Nucleus accumbens (tissue), 56 donors: ENCODE measurements at regions not wholly inside any gene's neighbourhood (a gene's known extent, or its start where the extent isn't known, plus 50 kb on each side); places are given as distances from the start of the nearest gene placed in this dataset.

Experiments used
- DNase-seq, 56 donors: peaks; one replicate each; lab custom pipeline; 2025; lab: John Stamatoyannopoulos, UW

DNA sequence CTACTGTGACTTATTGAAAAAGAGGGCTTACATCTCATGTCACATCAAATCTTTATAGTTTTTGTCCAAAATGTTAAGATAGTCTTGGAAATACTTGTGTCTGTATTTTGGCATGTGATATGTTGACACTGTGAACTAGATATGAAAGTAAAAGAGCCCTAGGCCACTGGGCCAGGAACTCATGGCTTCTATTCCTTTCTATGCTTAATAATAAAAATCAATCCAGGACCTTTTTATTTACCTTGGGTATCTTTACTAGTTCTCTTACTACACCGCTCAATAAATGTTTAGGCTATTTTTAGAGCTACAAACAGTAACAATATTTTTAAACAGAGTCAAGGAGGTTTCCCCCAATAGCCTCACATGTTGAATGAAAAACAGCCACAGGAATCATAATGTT lies 348.6 kb upstream of the SLC24A2 start:
- no peak for DNase-seq

DNA sequence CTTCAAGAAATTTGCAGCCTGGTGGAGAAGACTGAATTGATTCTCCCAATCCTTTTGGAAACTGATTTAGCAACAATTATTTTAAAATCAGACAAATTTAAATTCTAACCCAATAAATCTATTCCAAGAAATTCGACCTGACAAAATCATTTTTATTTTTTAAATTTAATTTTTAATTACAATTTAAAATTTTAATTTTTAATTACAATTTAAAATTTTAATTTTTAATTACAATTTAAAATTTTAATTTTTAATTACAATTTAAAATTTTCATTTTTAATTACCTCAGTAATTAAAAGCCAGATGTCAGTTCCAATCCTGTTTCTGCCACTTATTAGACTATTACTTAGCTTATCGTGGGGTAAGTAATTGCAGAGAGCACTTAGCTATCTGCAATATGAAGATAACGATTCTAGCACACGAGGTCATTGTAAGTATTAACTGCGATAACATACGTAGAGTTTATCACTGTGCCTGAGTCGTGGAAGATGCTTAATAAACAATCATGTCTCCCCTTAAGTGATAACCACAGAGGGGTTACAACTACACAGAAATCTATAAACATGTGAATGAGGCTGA lies 346.4 kb upstream of the SLC24A2 start:
- no peak for DNase-seq

DNA sequence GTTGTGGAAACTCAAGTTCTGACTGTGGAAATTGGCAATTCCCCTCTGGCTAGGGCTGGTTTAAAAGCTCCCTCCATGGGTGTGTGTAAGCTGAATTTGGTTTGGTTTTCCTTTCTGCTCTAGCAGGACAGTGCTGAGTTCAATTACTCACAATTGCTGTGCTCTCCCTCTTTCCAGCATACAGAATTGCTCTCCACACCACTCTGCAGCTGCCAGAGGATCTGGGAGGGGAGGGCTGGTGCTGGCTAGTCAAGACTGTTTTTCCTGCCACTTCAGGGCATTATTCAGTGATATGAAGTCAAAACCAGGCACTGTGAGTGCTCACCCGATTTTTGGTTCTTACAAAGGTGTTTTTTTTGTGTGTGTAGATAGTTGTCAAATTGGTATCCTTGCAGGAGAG lies 336.9 kb upstream of the SLC24A2 start:
- DNase-seq: no peak

DNA sequence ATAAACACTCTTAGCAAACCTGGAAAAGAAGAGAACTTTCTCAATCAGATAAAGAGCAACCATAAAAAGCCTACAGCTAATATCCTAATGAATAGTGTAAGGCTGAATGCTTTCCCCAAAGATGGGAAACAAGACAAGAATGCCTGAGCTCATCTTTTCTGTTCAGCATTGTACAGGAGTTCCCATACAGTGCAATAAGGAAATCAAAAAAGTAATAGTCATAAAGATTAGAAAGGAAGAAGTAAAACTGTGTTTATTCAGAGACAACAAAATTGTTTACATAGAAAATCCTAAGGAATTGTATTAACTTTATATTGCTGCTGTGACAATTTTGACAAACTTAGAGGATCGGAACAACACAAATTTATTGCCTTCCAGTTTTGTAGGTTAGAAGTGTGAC lies 330.7 kb upstream of the SLC24A2 start:
- DNase-seq: no peak

DNA sequence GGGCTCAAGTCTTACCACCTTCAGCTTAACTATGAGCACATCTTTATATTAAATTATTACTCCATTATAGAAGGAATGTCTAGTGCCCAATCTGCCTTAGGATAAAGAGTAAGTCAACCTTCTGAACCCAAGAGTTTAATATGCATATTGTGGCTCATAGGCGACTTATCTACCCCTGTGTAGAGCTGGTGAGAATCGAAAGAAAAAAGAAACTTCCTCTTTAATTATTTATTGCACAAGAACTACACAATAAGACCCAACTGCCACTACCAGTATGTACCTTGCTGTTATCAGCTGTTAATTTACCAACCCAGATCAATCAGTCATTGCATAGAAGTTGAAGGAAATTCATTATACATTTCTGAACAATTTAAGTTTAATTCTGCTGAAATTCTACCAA lies 329.1 kb upstream of the SLC24A2 start:
- DNase-seq: no peak

DNA sequence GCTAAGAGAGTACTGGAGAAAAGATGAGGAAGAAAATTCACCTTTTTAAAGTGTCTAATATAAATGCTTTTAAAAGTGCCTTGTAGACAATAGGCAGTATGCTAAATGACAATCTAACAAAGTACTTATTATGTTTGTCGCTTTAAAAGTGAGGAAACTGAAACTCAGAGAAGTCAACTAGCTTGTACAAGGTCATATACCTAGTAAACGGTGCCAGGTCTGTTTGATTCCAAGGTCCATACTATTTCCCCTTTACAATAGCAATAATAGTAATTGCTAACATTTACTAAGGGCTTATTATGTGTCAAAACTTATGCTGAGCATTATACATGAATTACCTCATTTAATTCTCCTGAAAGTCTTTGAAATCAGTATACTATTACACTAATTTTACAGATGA lies 328.6 kb upstream of the SLC24A2 start:
- DNase-seq: no peak

DNA sequence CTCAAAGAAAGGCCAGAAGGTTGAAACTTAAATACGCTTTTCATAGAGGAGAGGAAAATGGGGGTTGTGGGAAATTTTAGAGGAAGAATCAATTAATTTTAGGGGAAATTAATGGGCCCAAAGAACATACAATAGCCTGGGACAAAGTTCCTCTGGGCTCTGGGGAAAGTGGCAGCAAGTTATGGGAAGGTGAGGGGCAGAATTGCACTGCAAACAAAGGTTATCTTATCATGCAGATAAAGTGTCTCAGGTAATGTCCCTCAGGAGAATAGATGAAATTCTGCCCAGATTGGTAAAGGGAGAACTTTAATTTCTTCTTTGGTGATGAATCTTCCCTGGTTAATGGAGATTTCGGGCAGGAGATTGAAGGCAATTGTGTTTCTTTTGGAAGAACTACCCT lies 326.1 kb upstream of the SLC24A2 start:
- no peak for DNase-seq

DNA sequence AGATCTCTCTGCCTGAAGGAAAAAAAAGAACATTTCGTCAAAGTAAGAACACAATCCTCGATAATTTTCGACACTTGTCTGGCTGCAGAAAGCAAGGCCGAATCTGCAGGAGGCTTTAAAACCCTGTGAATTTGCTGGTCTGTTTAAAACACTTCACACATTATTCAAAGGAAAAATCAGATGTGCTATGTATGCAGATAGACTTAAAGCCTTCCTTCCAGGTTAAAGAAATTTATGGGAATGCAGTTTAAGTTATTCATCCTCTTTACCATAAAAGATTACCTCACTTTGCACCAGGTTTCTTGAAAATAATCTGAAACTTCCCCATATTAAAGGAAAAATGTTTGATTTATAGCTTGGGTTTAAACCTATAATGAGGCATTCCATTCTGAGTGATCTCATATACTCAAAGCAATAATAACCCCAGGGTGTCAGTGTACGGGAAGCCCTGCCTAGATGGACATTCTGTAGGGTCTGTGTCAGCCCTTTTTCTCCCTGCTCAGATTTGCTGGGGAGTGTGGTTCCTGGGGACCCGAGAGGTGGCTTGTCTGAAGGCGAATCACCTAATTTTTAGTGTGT lies 323.5 kb upstream of the SLC24A2 start:
- no peak for DNase-seq

DNA sequence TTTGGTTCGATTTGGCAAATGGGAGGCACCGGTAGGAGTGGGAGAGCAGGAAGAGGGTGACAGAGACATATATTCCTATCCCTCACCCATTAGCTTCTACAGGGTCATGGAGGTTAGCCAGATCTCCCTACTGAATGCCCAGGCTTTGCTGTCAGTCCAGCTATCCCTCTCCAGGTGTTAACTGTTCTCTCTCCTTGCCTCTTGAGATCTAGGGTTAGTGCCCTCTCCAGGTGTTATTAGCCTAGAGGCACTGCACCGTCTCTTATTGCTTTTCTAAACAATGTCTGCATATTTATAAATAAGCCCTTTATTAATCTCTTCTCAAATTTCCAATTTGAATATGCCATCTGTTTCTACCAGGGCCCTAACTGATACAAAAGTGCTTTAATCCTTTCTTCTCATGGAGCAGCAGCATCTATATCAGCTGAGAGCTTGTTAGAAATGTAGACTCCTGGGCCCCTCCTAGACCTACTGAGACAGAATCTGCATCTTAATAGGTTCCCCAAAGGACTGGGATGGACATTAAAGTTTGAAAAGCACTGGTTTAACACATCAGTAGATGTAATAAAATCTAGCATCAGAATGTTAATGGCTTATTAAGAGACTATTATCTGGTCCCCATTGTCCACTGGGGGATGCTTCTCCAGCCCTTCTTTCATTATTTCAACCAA lies 322.5 kb upstream of the SLC24A2 start:
- DNase-seq: no peak

DNA sequence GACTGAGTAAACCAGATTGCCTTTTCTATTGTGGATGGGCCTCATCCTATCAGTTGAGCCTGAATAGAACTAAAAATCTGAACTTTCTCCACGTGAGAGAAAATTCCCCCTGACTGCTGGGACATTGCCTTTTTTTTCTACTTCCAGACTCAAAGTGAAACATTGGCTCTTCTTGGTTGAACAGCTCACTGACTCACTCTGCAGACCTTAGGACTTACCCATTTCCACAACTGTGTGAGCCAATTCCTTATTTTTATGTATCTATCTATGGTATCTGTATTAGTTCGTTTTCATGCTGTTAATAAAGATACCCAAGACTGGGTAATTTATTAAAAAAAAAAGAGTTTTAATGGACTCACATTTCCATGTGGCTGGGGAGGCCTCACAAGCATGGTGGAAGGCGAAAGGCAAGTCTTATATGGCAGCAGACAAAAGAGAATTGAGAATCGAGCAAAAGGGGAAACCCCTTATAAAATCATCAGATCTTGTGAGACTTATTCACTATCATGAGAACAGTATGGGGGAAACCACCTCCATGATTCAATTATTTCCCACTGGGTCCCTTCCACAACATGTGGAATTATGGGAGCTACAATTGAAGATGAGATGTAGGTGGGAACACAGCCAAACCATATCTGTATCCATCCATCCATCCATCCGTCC lies 306.7 kb upstream of the SLC24A2 start:
- no peak for DNase-seq

DNA sequence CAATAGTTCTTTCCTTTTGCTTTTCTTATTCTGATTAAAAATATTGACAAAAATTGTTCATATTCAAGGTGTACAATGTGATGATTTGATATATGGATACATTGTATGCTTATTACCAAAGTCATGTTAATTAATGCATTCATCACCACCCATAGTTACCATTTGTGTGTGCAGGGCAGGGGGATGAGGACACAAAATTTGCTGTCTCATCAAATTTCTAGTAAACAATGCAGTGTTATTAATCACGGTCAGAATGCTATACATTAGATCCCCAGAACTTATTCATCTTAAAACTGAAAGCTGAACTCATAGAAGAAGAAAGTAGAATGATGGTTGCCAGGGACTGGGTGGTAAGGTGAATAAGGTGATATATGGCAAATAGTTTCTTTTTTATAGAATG lies 303.7 kb upstream of the SLC24A2 start:
- DNase-seq: no peak

DNA sequence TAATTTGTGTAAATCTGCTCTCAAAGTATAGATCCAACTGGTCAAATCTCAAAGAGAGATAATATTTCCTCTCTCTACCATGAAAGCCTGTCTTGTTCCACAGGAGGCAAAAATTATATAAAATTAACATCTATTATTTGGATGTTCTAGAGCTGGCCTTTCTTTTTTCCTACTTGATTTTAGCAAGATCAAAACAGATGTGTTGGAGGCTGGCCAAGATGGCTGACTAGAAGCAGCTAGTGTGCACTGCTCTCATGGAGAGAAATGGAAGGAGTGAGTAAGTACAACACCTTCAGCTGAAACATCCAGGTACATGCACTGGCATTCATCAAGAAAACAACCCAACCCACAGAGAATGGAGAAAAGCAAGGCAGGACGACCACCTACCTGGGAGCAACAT lies 298.6 kb upstream of the SLC24A2 start:
- no peak for DNase-seq

DNA sequence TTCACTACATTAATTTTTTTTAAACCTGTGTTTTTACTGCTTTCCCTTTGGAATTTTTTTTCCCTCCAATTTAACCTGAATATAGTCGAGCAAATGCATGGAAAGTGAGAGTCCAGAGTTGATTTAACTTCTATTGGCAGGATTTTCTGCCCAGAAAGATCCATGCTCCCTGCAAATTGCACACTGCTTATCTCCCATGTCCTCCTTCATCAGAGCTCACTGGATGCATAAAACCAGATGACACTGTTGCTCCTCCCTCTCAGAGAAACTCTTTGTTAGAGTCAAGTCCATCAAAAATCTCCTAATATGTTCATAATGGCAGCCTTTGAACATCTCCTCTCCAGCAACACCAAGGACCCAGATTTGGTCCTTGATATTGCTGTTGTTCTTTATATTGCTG lies 297.0 kb upstream of the SLC24A2 start:
- no peak for DNase-seq

DNA sequence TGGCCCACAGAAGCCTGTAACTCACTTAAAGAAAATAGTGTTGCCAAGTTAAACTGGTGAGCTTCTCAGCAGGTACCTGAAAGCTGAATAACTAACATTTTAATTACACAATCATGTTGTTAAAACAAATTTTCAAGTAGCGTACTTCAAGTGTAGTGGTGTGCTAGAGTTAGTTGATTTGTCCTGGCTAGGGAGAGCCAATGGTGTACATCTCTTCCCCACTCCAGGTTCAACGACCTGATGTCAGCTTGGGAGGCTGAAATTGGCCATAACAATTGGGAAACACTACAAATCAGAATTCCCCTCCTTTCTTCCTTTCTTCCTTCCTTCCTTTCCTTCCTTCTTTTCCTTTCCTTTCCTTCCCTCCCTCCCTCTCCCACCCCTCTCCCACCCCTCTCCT lies 295.3 kb upstream of the SLC24A2 start:
- no peak for DNase-seq

DNA sequence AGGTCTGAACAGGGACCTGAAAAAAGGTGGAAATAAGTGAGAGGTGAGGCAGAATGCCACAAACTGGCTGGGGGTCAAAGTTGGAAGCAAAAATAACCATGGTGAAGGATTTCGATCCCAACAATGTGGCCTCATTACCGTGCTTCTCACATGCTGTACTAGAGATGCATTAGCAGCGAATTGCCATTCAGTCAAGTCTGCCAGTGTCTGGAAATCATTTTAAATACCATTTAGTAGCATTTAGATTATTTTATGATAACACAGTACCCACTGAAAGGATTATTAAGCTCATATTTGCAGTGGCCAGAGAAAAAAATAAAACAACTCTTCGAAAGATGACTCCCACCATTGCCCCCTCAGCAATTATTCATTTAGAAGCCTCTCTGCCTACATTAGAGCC lies 294.6 kb upstream of the SLC24A2 start:
- DNase-seq: no peak

DNA sequence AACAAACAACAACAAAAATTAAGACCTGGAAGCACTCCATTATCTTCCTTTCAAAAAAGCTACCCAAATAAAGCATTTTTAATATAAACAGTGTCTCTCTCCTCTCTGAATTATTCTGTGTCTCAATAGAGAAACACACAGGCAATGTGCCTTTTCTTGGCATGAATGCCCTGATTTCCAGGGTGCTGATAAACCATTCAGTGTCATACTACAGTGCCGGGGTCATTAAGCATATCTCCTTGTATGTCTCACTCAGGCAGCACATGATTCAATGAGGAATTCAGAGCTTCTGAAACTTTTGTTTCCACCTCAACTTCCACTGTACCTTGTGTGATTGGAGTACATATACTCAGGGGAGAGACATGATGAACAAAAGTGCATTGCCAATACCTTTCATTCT lies 294.0 kb upstream of the SLC24A2 start:
- DNase-seq: no peak

DNA sequence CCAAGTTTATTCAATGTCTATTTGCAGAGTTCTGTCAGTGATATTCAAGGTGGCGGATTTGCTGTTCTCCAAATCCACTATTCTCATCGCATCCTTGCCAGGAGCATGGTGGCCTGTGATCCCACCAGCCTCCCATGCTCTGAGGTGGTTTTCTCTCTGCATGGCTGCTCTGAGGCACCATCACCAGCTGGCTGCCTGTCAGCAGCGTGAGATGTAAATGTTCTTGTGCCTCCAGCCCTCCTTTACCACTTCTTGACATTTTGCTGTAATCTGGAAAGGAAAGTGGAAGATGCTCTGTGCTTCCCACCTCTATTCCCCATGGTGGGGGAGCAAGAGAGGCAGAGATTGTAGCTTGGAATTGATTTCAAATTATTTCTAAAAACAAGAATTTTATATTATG lies 293.6 kb upstream of the SLC24A2 start:
- DNase-seq: no peak

DNA sequence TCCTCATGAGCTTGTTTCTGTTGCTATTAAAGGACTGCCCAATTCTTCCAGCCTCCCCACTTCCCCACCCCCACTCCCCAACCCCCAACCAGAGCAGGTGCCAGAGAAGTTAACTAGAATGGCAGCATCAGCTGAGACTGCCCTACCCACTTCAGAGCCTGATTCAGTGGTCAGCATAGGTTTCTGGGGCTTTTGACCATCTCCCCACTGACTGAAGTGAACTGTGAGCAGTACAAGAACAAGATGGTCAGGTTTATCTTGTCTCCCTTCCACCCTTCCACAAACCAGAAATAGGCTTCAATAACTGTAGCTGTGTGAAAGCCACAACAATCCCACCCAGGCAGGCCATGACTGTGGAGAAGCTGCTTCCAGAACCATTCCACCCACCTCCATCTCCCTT lies 289.4 kb upstream of the SLC24A2 start:
- DNase-seq: no peak

DNA sequence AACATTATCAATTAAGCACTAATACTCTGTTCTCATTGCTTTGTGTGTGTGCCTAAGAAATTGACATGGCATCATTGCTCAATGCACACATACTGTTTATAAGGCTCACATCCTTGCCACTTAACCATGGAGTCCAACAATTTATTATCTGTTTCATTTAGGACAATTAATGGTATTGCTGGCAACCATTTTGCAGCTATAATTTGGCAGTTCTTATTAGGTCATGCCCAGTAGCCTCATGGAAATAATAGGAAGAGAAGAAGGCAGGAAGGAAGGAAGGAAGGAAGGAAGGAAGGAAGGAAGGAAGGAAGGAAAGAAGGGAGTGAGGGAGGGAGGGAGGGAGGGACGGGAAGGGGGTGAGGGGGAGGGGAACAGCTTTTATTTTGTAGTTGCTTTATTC lies 285.5 kb upstream of the SLC24A2 start:
- DNase-seq: no peak

DNA sequence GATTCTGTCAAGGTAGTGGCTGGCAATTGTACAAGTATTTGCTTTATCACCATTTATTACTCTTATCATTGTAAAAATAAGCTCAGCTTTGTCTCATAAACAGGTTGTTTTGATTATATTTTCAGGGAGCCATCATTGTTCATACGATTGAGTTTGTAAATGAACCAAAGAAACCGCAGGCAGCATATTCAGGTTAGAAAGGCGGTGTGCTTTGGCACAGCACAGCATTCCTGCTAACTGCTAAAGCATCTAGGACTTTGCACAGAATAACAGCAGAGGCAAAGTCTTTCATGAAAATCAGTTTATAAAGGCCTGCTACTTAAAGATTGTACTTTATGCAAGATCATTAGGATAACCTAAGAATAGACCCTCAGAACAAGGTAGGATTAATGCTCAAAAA lies 281.5 kb upstream of the SLC24A2 start:
- no peak for DNase-seq

DNA sequence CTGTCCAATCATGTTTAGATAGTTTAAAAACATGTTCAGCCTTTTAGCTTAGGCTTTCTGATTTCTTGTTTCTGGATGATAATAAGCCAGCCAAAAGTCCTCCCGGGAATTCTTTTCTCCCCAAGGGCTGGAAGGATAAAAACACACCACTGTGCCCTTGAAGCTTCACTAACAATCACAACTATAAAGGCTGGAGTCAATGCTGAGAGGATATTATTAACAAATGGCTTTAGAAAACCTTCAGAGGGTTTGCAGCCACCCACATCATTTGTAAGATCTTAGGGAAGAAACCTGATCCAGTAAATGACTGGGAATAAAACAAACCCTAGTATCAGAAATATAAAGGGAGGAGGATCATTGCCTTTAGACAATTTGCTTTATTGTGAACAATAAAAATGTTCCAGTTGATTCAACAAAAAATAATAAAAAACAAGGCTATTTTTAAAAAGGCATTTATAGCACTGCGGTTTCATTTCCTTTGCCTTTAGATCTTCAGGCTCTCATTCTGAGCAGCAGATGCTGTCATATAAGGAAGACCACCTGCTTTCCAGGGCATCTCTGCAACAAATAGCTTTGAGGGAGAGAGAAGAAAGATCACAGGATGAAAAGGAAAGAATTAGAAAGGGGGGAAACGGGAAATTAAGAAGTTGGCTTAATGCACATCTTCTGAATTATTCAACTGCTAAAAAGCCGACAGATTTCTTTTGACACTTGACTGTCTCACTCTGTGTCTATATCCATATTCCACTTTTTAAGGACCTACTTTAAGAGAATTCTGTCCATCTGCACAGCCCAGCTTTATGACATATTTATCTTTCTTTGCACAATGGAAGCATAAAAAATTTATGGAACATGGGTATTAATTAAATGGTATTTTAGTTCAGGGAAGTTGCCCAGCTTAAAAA lies 277.2 kb upstream of the SLC24A2 start:
- no peak for DNase-seq
